ENCODE measurements at regions not wholly inside any gene's neighbourhood (a gene's known extent, or its start where the extent isn't known, plus 50 kb on each side); places are given as distances from the start of the nearest gene placed in this dataset.

DNA sequence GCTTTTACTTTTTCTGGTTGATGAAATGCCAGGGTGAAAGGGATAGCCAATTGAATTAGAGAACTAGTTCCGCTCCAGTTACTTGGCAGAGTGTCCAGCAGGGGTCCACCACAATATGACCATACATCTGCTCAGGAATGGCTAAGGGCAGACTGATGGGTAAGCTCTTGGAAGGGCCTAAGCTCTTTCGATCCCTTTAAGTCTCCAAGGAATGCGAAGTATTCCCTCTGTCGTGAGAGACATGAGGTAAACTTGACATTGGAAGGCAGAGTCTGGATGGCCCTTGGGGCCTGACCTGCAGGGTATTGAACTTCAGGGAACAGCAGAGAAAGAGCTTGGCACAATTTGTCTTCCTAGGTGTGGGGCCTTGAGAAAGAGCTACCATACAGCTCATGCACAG, 805.8 kb downstream of the PLOD2 start:
- H3K9me3 ChIP-seq: peaks cover 29 to 56% of the 10 kb centered on the region in 2 donors
- TF ChIP-seq POLR2A (IDR thresholded peaks at IDR 0.05) (no peak), POLR2AphosphoS5 (IDR thresholded peaks at IDR 0.05) (no peak)
- TF ChIP-seq, protein P1, sequence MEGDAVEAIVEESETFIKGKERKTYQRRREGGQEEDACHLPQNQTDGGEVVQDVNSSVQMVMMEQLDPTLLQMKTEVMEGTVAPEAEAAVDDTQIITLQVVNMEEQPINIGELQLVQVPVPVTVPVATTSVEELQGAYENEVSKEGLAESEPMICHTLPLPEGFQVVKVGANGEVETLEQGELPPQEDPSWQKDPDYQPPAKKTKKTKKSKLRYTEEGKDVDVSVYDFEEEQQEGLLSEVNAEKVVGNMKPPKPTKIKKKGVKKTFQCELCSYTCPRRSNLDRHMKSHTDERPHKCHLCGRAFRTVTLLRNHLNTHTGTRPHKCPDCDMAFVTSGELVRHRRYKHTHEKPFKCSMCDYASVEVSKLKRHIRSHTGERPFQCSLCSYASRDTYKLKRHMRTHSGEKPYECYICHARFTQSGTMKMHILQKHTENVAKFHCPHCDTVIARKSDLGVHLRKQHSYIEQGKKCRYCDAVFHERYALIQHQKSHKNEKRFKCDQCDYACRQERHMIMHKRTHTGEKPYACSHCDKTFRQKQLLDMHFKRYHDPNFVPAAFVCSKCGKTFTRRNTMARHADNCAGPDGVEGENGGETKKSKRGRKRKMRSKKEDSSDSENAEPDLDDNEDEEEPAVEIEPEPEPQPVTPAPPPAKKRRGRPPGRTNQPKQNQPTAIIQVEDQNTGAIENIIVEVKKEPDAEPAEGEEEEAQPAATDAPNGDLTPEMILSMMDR (IDR thresholded peaks at IDR 0.05): no peak
- no peak for DNase-seq (ENCODE audit: low spot score in 2 of 2)
- no peaks in the 10 kb centered on the region for H3K36me3 ChIP-seq
- intact Hi-C loops (cut with DNase I; ENCODE audit: low total_unique reads): no loop called here
- H3K4me3 ChIP-seq: no peak overlapping the region
- H3K27me3 ChIP-seq: no peaks in the 10 kb centered on the region
- H3K4me1 ChIP-seq: no peaks in the 10 kb centered on the region
- H3K27ac ChIP-seq: no peak overlapping the region

GRCh38 chr3:145357453-145357852, 803.5 kb downstream of the PLOD2 start:
- H3K36me3 ChIP-seq: peaks cover 4% of the 10 kb centered on the region
- intact Hi-C loops (cut with DNase I; ENCODE audit: low total_unique reads): no loop called here
- H3K4me3 ChIP-seq: no peak overlapping the region
- H3K27me3 ChIP-seq: no peaks in the 10 kb centered on the region
- DNase-seq (ENCODE audit: low spot score in 2 of 2): no peak
- no peak for TF ChIP-seq POLR2AphosphoS5 (IDR thresholded peaks at IDR 0.05)
- TF ChIP-seq POLR2A (IDR thresholded peaks at IDR 0.05): no peak
- TF ChIP-seq, protein P1 (IDR thresholded peaks at IDR 0.05): no peak
- peaks cover 29 to 56% of the 10 kb centered on the region in 2 donors for H3K9me3 ChIP-seq
- H3K4me1 ChIP-seq: no peaks in the 10 kb centered on the region
- H3K27ac ChIP-seq: no peak overlapping the region

DNA sequence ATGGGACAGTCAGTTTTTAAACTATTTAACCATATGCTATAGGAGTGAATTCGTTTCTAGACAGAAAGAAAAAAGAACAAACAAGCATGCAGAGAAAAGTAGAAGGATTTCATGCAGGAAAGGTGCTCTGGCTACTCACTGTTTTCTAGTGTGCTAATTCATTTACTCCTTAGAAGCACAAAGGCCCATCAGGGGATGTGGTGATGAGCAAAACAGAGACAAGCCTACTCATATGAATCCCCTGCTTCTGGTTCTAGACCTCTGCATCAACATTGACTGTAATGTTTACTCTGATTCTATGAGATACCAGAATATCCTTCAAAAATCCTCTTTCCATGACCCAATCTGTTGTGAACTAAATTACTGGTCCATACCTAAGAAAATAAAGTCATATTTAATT, 801.9 kb downstream of the PLOD2 start:
- H3K9me3 ChIP-seq: peaks cover 23 to 45% of the 10 kb centered on the region in 2 donors
- no peaks in the 10 kb centered on the region for H3K4me1 ChIP-seq
- H3K4me3 ChIP-seq: no peak overlapping the region
- peaks cover 4% of the 10 kb centered on the region for H3K36me3 ChIP-seq
- H3K27ac ChIP-seq: no peak overlapping the region
- H3K27me3 ChIP-seq: no peaks in the 10 kb centered on the region
- DNase-seq (ENCODE audit: low spot score in 2 of 2): no peak
- intact Hi-C loops (cut with DNase I; ENCODE audit: low total_unique reads): no loop called here
- TF ChIP-seq, protein P1 (IDR thresholded peaks at IDR 0.05): no peak
- TF ChIP-seq POLR2A (IDR thresholded peaks at IDR 0.05): no peak
- no peak for TF ChIP-seq POLR2AphosphoS5 (IDR thresholded peaks at IDR 0.05)

DNA sequence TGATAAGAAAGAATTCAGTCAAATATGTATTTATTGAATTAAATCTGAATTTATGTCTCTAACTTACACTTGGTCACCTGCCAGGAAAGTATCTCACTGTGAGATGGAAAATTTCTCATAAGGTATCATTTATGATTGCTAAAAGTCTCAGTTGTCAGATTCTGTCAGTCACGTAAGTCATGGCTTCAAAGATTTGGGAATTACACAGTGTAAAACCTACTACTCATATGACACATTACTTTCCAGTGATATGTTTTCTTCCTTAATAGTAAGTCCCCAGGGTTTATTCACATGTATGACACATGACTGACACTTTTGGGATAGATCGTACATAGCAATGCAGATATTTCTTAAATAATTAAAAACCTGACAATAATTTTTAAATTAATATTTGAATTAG, 792.2 kb downstream of the PLOD2 start:
- Histone ChIP-seq H3K36me3 (no peaks in the 10 kb centered on the region), H3K27ac (no peak overlapping the region), H3K4me1 (no peaks in the 10 kb centered on the region), H3K9me3 (peaks cover 0 to 8% of the 10 kb centered on the region in 2 donors), H3K4me3 (no peak overlapping the region), H3K27me3 (no peaks in the 10 kb centered on the region)
- DNase-seq (ENCODE audit: low spot score in 2 of 2): no peak
- intact Hi-C loops (cut with DNase I; ENCODE audit: low total_unique reads): no loop called here
- no peak for TF ChIP-seq POLR2AphosphoS5 (IDR thresholded peaks at IDR 0.05)
- no peak for TF ChIP-seq POLR2A (IDR thresholded peaks at IDR 0.05)
- TF ChIP-seq, protein P1 (IDR thresholded peaks at IDR 0.05): no peak

DNA sequence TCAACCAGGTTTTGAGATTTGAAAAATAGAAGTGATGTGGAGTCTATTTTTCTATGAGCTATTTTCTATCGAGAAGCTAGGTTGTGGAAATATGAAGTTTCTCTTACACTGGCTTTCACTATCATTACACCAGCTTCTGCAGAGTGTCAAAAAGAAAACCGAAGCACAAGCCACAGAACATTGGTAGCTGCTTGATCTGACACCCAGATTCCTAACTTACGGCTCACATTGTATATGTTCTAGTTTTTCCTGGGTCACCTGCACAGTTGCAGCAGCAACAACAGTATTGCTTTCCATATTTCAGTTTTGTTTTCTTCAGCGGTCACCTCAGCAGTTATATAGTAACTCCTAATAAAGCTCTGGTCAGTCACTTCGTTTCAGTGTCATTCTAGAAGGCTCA, 790.1 kb downstream of the PLOD2 start:
- intact Hi-C loops (cut with DNase I; ENCODE audit: low total_unique reads): no loop called here
- no peaks in the 10 kb centered on the region for H3K4me1 ChIP-seq
- H3K4me3 ChIP-seq: no peak overlapping the region
- H3K27me3 ChIP-seq: no peaks in the 10 kb centered on the region
- peaks cover 0 to 10% of the 10 kb centered on the region in 2 donors for H3K9me3 ChIP-seq
- TF ChIP-seq POLR2AphosphoS5 (IDR thresholded peaks at IDR 0.05) (no peak), POLR2A (IDR thresholded peaks at IDR 0.05) (no peak)
- TF ChIP-seq, protein P1 (IDR thresholded peaks at IDR 0.05): no peak
- H3K36me3 ChIP-seq: no peaks in the 10 kb centered on the region
- no peak for DNase-seq (ENCODE audit: low spot score in 2 of 2)
- H3K27ac ChIP-seq: no peak overlapping the region

All from breast epithelium (tissue), 4 donors.